ENCODE measurements at regions not wholly inside any gene's neighbourhood (a gene's known extent, or its start where the extent isn't known, plus 50 kb on each side); places are given as distances from the start of the nearest gene placed in this dataset.

- TF ChIP-seq CTCF (conservative IDR thresholded peaks at IDR 0.05; ENCODE audit: low read depth, low read length) (no peak), EZH2 (IDR thresholded peaks at IDR 0.05; ENCODE audit: borderline replicate concordance, low read depth, low read length, poor library complexity, severe bottlenecking) (no peak)
Observed at GRCh38 chr18:78071166-78071710, 821.6 kb downstream of the GALR1 start.
